ENCODE measurements at regions not wholly inside any gene's neighbourhood (a gene's known extent, or its start where the extent isn't known, plus 50 kb on each side); places are given as distances from the start of the nearest gene placed in this dataset.

- TF ChIP-seq OSR1 (CRISPR knock-in tag; IDR thresholded peaks at IDR 0.05) (no peak), TOX (CRISPR knock-in tag; IDR thresholded peaks at IDR 0.05; ENCODE audit: borderline replicate concordance) (no peak), BACH2 (CRISPR knock-in tag; IDR thresholded peaks at IDR 0.05; ENCODE audit: borderline replicate concordance) (no peak), TCF4 (CRISPR knock-in tag; IDR thresholded peaks at IDR 0.05; ENCODE audit: borderline replicate concordance) (no peak), ARNTL (CRISPR knock-in tag; IDR thresholded peaks at IDR 0.05; ENCODE audit: borderline replicate concordance, low read depth) (no peak), ZNF70 (CRISPR knock-in tag; IDR thresholded peaks at IDR 0.05) (no peak), CSRNP3 (CRISPR knock-in tag; IDR thresholded peaks at IDR 0.05) (no peak), CSDC2 (CRISPR knock-in tag; IDR thresholded peaks at IDR 0.05) (no peak), ZNF565 (CRISPR knock-in tag; conservative IDR thresholded peaks at IDR 0.05; ENCODE audit: low read depth) (no peak), ISL1 (CRISPR knock-in tag; IDR thresholded peaks at IDR 0.05) (no peak), ESRRG (CRISPR knock-in tag; IDR thresholded peaks at IDR 0.05) (no peak), ZNF8 (CRISPR knock-in tag; IDR thresholded peaks at IDR 0.05) (no peak)
- TF ChIP-seq, protein P1, sequence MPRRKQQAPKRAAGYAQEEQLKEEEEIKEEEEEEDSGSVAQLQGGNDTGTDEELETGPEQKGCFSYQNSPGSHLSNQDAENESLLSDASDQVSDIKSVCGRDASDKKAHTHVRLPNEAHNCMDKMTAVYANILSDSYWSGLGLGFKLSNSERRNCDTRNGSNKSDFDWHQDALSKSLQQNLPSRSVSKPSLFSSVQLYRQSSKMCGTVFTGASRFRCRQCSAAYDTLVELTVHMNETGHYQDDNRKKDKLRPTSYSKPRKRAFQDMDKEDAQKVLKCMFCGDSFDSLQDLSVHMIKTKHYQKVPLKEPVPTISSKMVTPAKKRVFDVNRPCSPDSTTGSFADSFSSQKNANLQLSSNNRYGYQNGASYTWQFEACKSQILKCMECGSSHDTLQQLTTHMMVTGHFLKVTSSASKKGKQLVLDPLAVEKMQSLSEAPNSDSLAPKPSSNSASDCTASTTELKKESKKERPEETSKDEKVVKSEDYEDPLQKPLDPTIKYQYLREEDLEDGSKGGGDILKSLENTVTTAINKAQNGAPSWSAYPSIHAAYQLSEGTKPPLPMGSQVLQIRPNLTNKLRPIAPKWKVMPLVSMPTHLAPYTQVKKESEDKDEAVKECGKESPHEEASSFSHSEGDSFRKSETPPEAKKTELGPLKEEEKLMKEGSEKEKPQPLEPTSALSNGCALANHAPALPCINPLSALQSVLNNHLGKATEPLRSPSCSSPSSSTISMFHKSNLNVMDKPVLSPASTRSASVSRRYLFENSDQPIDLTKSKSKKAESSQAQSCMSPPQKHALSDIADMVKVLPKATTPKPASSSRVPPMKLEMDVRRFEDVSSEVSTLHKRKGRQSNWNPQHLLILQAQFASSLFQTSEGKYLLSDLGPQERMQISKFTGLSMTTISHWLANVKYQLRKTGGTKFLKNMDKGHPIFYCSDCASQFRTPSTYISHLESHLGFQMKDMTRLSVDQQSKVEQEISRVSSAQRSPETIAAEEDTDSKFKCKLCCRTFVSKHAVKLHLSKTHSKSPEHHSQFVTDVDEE (CRISPR knock-in tag; IDR thresholded peaks at IDR 0.05), result no peak
- no peak for ATAC-seq
Measured at GRCh38 chr2:61677306-61677705, 139.2 kb upstream of the XPO1 start.

- TF ChIP-seq PPARA (CRISPR knock-in tag; IDR thresholded peaks at IDR 0.05; ENCODE audit: borderline replicate concordance), result no peak
- no peak for TF ChIP-seq SNAI2 (CRISPR knock-in tag; IDR thresholded peaks at IDR 0.05)
- no peak for TF ChIP-seq ESRRG (CRISPR knock-in tag; IDR thresholded peaks at IDR 0.05)
- no peak for TF ChIP-seq RARB (CRISPR knock-in tag; IDR thresholded peaks at IDR 0.05)
- no peak for TF ChIP-seq POU6F1 (CRISPR knock-in tag; IDR thresholded peaks at IDR 0.05; ENCODE audit: borderline replicate concordance, low read depth)
- no peak for TF ChIP-seq ZNF8 (CRISPR knock-in tag; IDR thresholded peaks at IDR 0.05)
- no peak for TF ChIP-seq GLIS3 (CRISPR knock-in tag; IDR thresholded peaks at IDR 0.05)
- no peak for TF ChIP-seq ZNF70 (CRISPR knock-in tag; IDR thresholded peaks at IDR 0.05)
- no peak for TF ChIP-seq ZC3H10 (CRISPR knock-in tag; IDR thresholded peaks at IDR 0.05)
- TF ChIP-seq ISL1 (CRISPR knock-in tag; IDR thresholded peaks at IDR 0.05), result no peak
- no peak for TF ChIP-seq ZFP3 (CRISPR knock-in tag; IDR thresholded peaks at IDR 0.05)
- TF ChIP-seq, protein P2, sequence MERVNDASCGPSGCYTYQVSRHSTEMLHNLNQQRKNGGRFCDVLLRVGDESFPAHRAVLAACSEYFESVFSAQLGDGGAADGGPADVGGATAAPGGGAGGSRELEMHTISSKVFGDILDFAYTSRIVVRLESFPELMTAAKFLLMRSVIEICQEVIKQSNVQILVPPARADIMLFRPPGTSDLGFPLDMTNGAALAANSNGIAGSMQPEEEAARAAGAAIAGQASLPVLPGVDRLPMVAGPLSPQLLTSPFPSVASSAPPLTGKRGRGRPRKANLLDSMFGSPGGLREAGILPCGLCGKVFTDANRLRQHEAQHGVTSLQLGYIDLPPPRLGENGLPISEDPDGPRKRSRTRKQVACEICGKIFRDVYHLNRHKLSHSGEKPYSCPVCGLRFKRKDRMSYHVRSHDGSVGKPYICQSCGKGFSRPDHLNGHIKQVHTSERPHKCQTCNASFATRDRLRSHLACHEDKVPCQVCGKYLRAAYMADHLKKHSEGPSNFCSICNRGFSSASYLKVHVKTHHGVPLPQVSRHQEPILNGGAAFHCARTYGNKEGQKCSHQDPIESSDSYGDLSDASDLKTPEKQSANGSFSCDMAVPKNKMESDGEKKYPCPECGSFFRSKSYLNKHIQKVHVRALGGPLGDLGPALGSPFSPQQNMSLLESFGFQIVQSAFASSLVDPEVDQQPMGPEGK (CRISPR knock-in tag; IDR thresholded peaks at IDR 0.05; ENCODE audit: borderline replicate concordance), result no peak
- TF ChIP-seq ZFP30 (CRISPR knock-in tag; IDR thresholded peaks at IDR 0.05), result no peak
- no peak for TF ChIP-seq CREB5 (CRISPR knock-in tag; IDR thresholded peaks at IDR 0.05; ENCODE audit: low read depth)
- no peak for TF ChIP-seq OSR1 (CRISPR knock-in tag; IDR thresholded peaks at IDR 0.05)
- TF ChIP-seq ARNTL (CRISPR knock-in tag; IDR thresholded peaks at IDR 0.05; ENCODE audit: borderline replicate concordance, low read depth), result no peak
- TF ChIP-seq ZNF565 (CRISPR knock-in tag; conservative IDR thresholded peaks at IDR 0.05; ENCODE audit: low read depth), result no peak
- TF ChIP-seq, protein P1 (CRISPR knock-in tag; IDR thresholded peaks at IDR 0.05), result no peak
- no peak for TF ChIP-seq CSDC2 (CRISPR knock-in tag; IDR thresholded peaks at IDR 0.05)
Measured at GRCh38 chr2:61675204-61675603, 137.0 kb upstream of the XPO1 start.

More at GRCh38 chr2:61675204-61675603, 137.0 kb upstream of the XPO1 start:
- no peak for ATAC-seq

Measured in SK-N-SH treated with all-trans-retinoic acid at 6 μM for 48 hours (cell line).